ENCODE measurements at regions not wholly inside any gene's neighbourhood (a gene's known extent, or its start where the extent isn't known, plus 50 kb on each side); places are given as distances from the start of the nearest gene placed in this dataset.
A peak's percentile ranks its signal among the peaks of the same experiment; 100 is the strongest.

- Histone ChIP-seq H3K27ac (no peak overlapping the region), H3K9me3 (no peaks in the 10 kb centered on the region), H3K27me3 (replicated peaks; ENCODE audit: insufficient read depth) (no peaks in the 10 kb centered on the region), H3K4me1 (ENCODE audit: control insufficient read depth in 1 of 2, low read depth in 2 of 2) (peaks cover 14 to 20% of the 10 kb centered on the region in 2 donors), H3K36me3 (no peaks in the 10 kb centered on the region), H3K4me3 (no peak overlapping the region)
- ATAC-seq (ENCODE audit: insufficient number of reproducible peaks, low FRiP score, low read depth) (no peak), DNase-seq (ENCODE audit: low spot score) (no peak)
- no peak for TF ChIP-seq CTCF (IDR thresholded peaks at IDR 0.05)
Observed at GRCh38 chr6:156662025-156662445, 115.1 kb upstream of the ARID1B start.

- Histone ChIP-seq H3K27me3 (replicated peaks; ENCODE audit: insufficient read depth) (no peaks in the 10 kb centered on the region), H3K9me3 (no peaks in the 10 kb centered on the region), H3K4me3 (no peak overlapping the region), H3K4me1 (ENCODE audit: control insufficient read depth in 1 of 2, low read depth in 2 of 2) (peaks cover 14 to 20% of the 10 kb centered on the region in 2 donors), H3K36me3 (no peaks in the 10 kb centered on the region), H3K27ac (no peak overlapping the region)
- no peak for ATAC-seq (ENCODE audit: insufficient number of reproducible peaks, low FRiP score, low read depth)
- no peak for TF ChIP-seq CTCF (IDR thresholded peaks at IDR 0.05)
- DNase-seq (ENCODE audit: low spot score), result no peak
Observed at GRCh38 chr6:156660389-156660788, 116.8 kb upstream of the ARID1B start.

GRCh38 chr6:156659822-156660198 lies 117.4 kb upstream of the ARID1B start:
- no peak for TF ChIP-seq CTCF (IDR thresholded peaks at IDR 0.05)
- DNase-seq (ENCODE audit: low spot score) (no peak), ATAC-seq (ENCODE audit: insufficient number of reproducible peaks, low FRiP score, low read depth) (no peak)
- Histone ChIP-seq H3K9me3 (no peaks in the 10 kb centered on the region), H3K27ac (no peak overlapping the region), H3K4me3 (no peak overlapping the region), H3K4me1 (ENCODE audit: control insufficient read depth in 1 of 2, low read depth in 2 of 2) (peaks cover 14 to 20% of the 10 kb centered on the region in 2 donors), H3K27me3 (replicated peaks; ENCODE audit: insufficient read depth) (no peaks in the 10 kb centered on the region), H3K36me3 (no peaks in the 10 kb centered on the region)

GRCh38 chr6:156658966-156659821 lies 118.0 kb upstream of the ARID1B start:
- no peak for ATAC-seq (ENCODE audit: insufficient number of reproducible peaks, low FRiP score, low read depth)
- H3K27ac ChIP-seq, result no peak overlapping the region

More at GRCh38 chr6:156658966-156659821, 118.0 kb upstream of the ARID1B start:
- no peaks in the 10 kb centered on the region for H3K36me3 ChIP-seq
- peaks cover 14 to 20% of the 10 kb centered on the region in 2 donors for H3K4me1 ChIP-seq (ENCODE audit: control insufficient read depth in 1 of 2, low read depth in 2 of 2)
- no peak for TF ChIP-seq CTCF (IDR thresholded peaks at IDR 0.05)
- H3K27me3 ChIP-seq (replicated peaks; ENCODE audit: insufficient read depth), result no peaks in the 10 kb centered on the region
- H3K9me3 ChIP-seq, result no peaks in the 10 kb centered on the region
- DNase-seq (ENCODE audit: low spot score), result no peak
- peak overlapping the region; percentile 60 for H3K4me3 ChIP-seq

Measured in thoracic aorta (tissue), 2 donors.